H1 (cell line): ENCODE measurements at regions not wholly inside any gene's neighbourhood (a gene's known extent, or its start where the extent isn't known, plus 50 kb on each side); places are given as distances from the start of the nearest gene placed in this dataset.

ENCODE experiments used
- CTCF ChIA-PET: fragments of 300-600 bp; sonication (Branson Sonifier 250); formaldehyde crosslinking; loops from one replicate; lab custom pipeline; 2021; ENCODE audit not compliant: partially characterized antibody; lab: Charles Lee
- POLR2A ChIA-PET: fragments of 300-600 bp; sonication (Branson Sonifier 250); formaldehyde crosslinking; loops from one replicate; lab custom pipeline; 2021; ENCODE audit warnings: inconsistent platforms; ENCODE audit not compliant: partially characterized antibody; lab: Charles Lee
- DNase-seq, 2 experiments: peaks; one replicate each; pipeline versions ENCODE4 v3.0.0 to v3.0.0-alpha.2; 2010 to 2022; ENCODE audit warnings: low spot score in 2 of 2, low read depth in 1 of 2, mixed read lengths in 1 of 2
- FAIRE-seq: peaks from 2 replicates; lab custom pipeline; 2011; peaks lifted over from hg19 to GRCh38; lab: Jason Lieb, UNC
- H2AFZ ChIP-seq: 2 replicates; pipeline ENCODE4 v1.8.1; 2012; ENCODE audit warnings: low read length, inconsistent platforms
- H2AK5ac ChIP-seq: 2 replicates; pipeline ENCODE4 v1.6.1; 2013; ENCODE audit warnings: low read depth, low read length
- H2BK120ac ChIP-seq: replicated peaks from 2 replicates; pipeline ENCODE3; 2013; ENCODE audit warnings: low read depth, low read length, inconsistent platforms
- H2BK12ac ChIP-seq: 2 replicates; pipeline ENCODE4 v1.6.1; 2013; ENCODE audit warnings: low read depth, low read length
- H2BK15ac ChIP-seq: 2 replicates; pipeline ENCODE4 v1.6.1; 2013; ENCODE audit warnings: low read length
- H2BK20ac ChIP-seq: 2 replicates; pipeline ENCODE4 v1.6.1; 2013; ENCODE audit warnings: low read length
- H2BK5ac ChIP-seq: 2 replicates; pipeline ENCODE4 v1.6.1; 2013; ENCODE audit warnings: low read depth, low read length
- H3K14ac ChIP-seq: 2 replicates; pipeline ENCODE4 v1.6.1; 2013; ENCODE audit warnings: inconsistent platforms; ENCODE audit not compliant: insufficient read length
- H3K18ac ChIP-seq: 2 replicates; pipeline ENCODE4 v1.6.1; 2013; ENCODE audit warnings: low read length; ENCODE audit errors: extremely low read depth
- H3K23ac ChIP-seq: 2 replicates; pipeline ENCODE4 v1.6.1; 2013; ENCODE audit warnings: inconsistent platforms; ENCODE audit not compliant: insufficient read length
- H3K23me2 ChIP-seq: 2 replicates; pipeline ENCODE4 v1.6.1; 2013; ENCODE audit warnings: low read depth, low read length
- H3K27ac ChIP-seq: 2 replicates; pipeline ENCODE4 v1.6.1; 2011; ENCODE audit warnings: low read depth, low read length, inconsistent platforms
- H3K27me3 ChIP-seq, 4 experiments: replicated peaks in 1 of 4; 1 replicate in 1 of 4; 2 replicates in 3 of 4; pipeline versions ENCODE4 v1.6.1 to v1.8.1; 2011 to 2013; ENCODE audit warnings: low read length in 3 of 4, mild to moderate bottlenecking in 3 of 4, inconsistent platforms in 2 of 4, mixed read lengths in 2 of 4, moderate library complexity in 1 of 4; ENCODE audit not compliant: control insufficient read depth in 3 of 4, insufficient read depth in 3 of 4; ENCODE audit errors: extremely low read depth in 1 of 4
- H3K36me3 ChIP-seq, 4 experiments: 2 replicates each; pipeline versions ENCODE4 v1.6.1 to v1.8.1; 2011 to 2013; ENCODE audit warnings: mild to moderate bottlenecking in 4 of 4, low read length in 3 of 4, moderate library complexity in 2 of 4, control low read depth in 1 of 4, inconsistent platforms in 1 of 4; ENCODE audit not compliant: insufficient read depth in 4 of 4, control insufficient read depth in 2 of 4
- H3K4ac ChIP-seq: replicated peaks from 2 replicates; pipeline ENCODE3; 2013; ENCODE audit warnings: low read length, low read depth, mixed read lengths, inconsistent platforms; ENCODE audit not compliant: insufficient read length
- H3K4me1 ChIP-seq, 4 experiments: replicated peaks in 1 of 4; 1 replicate in 1 of 4; 2 replicates in 3 of 4; pipeline versions ENCODE4 v1.6.1 to v1.8.1; 2011 to 2013; ENCODE audit warnings: low read length in 3 of 4, inconsistent platforms in 2 of 4, mixed read lengths in 1 of 4; ENCODE audit not compliant: insufficient read depth in 4 of 4, control insufficient read depth in 3 of 4
- H3K4me2 ChIP-seq, 2 experiments: 2 replicates each; pipeline versions ENCODE4 v1.6.1 to v1.8.1; 2011 to 2013; ENCODE audit warnings: low read depth in 2 of 2, low read length in 2 of 2, control low read depth in 1 of 2, inconsistent platforms in 1 of 2, mild to moderate bottlenecking in 1 of 2; ENCODE audit not compliant: insufficient read depth in 1 of 2
- H3K4me3 ChIP-seq, 4 experiments: fragments of 200-600, 300-600 bp in 1 of 4; sonication (generic), shearing (Covaris generic), sonication (Bioruptor Twin) in 1 of 4; 2 replicates each; pipeline versions ENCODE4 v1.5.1 to v1.8.1; 2011 to 2016; ENCODE audit warnings: low read length in 4 of 4, low read depth in 3 of 4, control low read depth in 2 of 4, inconsistent platforms in 2 of 4, mild to moderate bottlenecking in 2 of 4, mixed read lengths in 1 of 4, moderate library complexity in 1 of 4; ENCODE audit not compliant: insufficient read depth in 2 of 4; ENCODE audit errors: extremely low read depth in 1 of 4
- H3K56ac ChIP-seq: replicated peaks from 2 replicates; pipeline ENCODE3; 2013; ENCODE audit warnings: low read depth, mild to moderate bottlenecking, mixed read lengths, low read length, inconsistent platforms; ENCODE audit not compliant: insufficient read length
- H3K79me1 ChIP-seq: 2 replicates; pipeline ENCODE4 v1.6.1; 2013; ENCODE audit warnings: low read depth, low read length, control low read depth
- H3K79me2 ChIP-seq, 2 experiments: 2 replicates each; pipeline versions ENCODE4 v1.6.1 to v1.8.1; 2012 to 2013; ENCODE audit warnings: low read length in 2 of 2, mild to moderate bottlenecking in 2 of 2, inconsistent platforms in 1 of 2; ENCODE audit not compliant: insufficient read depth in 2 of 2, control insufficient read depth in 1 of 2
- H3K9ac ChIP-seq, 4 experiments: replicated peaks in 1 of 4; 1 replicate in 1 of 4; 2 replicates in 3 of 4; pipeline versions ENCODE4 v1.6.1 to v1.8.1; 2011 to 2013; ENCODE audit warnings: low read depth in 3 of 4, low read length in 3 of 4, control low read depth in 2 of 4, mild to moderate bottlenecking in 2 of 4, moderate library complexity in 2 of 4, inconsistent platforms in 1 of 4; ENCODE audit errors: extremely low read depth in 1 of 4
- H3K9me3 ChIP-seq, 2 experiments: 2 replicates each; pipeline versions ENCODE4 v1.6.1 to v1.8.1; 2012 to 2013; ENCODE audit warnings: mild to moderate bottlenecking in 2 of 2, moderate library complexity in 2 of 2, control low read depth in 1 of 2, inconsistent platforms in 1 of 2, low read depth in 1 of 2, low read length in 1 of 2, mixed read lengths in 1 of 2; ENCODE audit not compliant: insufficient read depth in 2 of 2
- H4K20me1 ChIP-seq, 2 experiments: replicated peaks in 1 of 2; 2 replicates each; pipeline versions ENCODE3 to v1.8.1; 2011 to 2013; ENCODE audit warnings: inconsistent platforms in 2 of 2, low read length in 2 of 2, mild to moderate bottlenecking in 1 of 2; ENCODE audit not compliant: insufficient read depth in 2 of 2, control insufficient read depth in 1 of 2
- H4K5ac ChIP-seq: 2 replicates; pipeline ENCODE4 v1.6.1; 2013; ENCODE audit warnings: low read length, low read depth, mixed read lengths, inconsistent platforms; ENCODE audit not compliant: insufficient read length
- H4K8ac ChIP-seq: 2 replicates; pipeline ENCODE4 v1.8.0; 2013; ENCODE audit warnings: mild to moderate bottlenecking, moderate library complexity, low read length, inconsistent platforms; ENCODE audit not compliant: insufficient read depth; ENCODE audit errors: extremely low read depth
- H4K91ac ChIP-seq: replicated peaks from 2 replicates; pipeline ENCODE3; 2013; ENCODE audit warnings: low read length, mixed read lengths, inconsistent platforms; ENCODE audit not compliant: insufficient read length
- HDAC2 ChIP-seq, 2 experiments: fragments of 300-600 bp in 1 of 2; sonication (generic) in 1 of 2; IDR thresholded peaks; 2 replicates each; pipeline ENCODE4 v1.6.1; 2011 to 2012; ENCODE audit warnings: low read depth in 2 of 2, low read length in 2 of 2, mild to moderate bottlenecking in 2 of 2, moderate library complexity in 2 of 2, borderline replicate concordance in 1 of 2, inconsistent platforms in 1 of 2
- WGBS, 2 experiments: shearing (Covaris generic) in 1 of 2; methylation state at CpG; one replicate each; pipeline versions ENCODE4 v1.1.6 to v1.1.7; 2013 to 2015; ENCODE audit warnings: low lambda C conversion rate in 2 of 2, mixed read lengths in 2 of 2, inconsistent platforms in 1 of 2, low coverage in 1 of 2, missing lambda C conversion rate in 1 of 2; ENCODE audit not compliant: insufficient replicate concordance in 2 of 2, insufficient coverage in 1 of 2, insufficient read length in 1 of 2; ENCODE audit errors: extremely low coverage in 1 of 2, missing lambda C conversion rate in 1 of 2; 5-methylcytosine and 5-hydroxymethylcytosine counted together

- H4K5ac ChIP-seq = no peak overlapping the region
- H3K23ac ChIP-seq = no peak overlapping the region
- H3K27ac ChIP-seq = no peak overlapping the region
- H3K9ac ChIP-seq = no peak overlapping the region
- H3K79me2 ChIP-seq = no peaks in the 10 kb centered on the region
- H4K8ac ChIP-seq = no peak overlapping the region
- FAIRE-seq (no peak), DNase-seq (no peak)
- H3K18ac ChIP-seq = no peak overlapping the region
- no peak overlapping the region for H2BK120ac ChIP-seq
- no peak overlapping the region for H3K4me2 ChIP-seq
- no peak overlapping the region for H3K4me3 ChIP-seq
- WGBS, 2 experiments = 89% methylated on average over 4 of the region's 4 CpGs; no CpG with 5 or more reads in 1 of the 2 experiments
- peaks cover 4% of the 10 kb centered on the region; the same call in 1 of the 2 replicates for H3K23me2 ChIP-seq
- no peak overlapping the region for H3K56ac ChIP-seq
- POLR2A ChIA-PET = no interaction called here
- no peaks in the 10 kb centered on the region; a peak in 1 of 7 replicates for H3K4me1 ChIP-seq
- H2BK20ac ChIP-seq = no peak overlapping the region
- no peak overlapping the region for H2BK12ac ChIP-seq
- no peak for TF ChIP-seq HDAC2 (IDR thresholded peaks at IDR 0.05; ENCODE audit: borderline replicate concordance in 1 of 2, low read depth in 2 of 2, low read length in 2 of 2)
- no peak overlapping the region for H2AFZ ChIP-seq
- no peaks in the 10 kb centered on the region for H3K79me1 ChIP-seq
- H2BK15ac ChIP-seq = no peak overlapping the region
- no peaks in the 10 kb centered on the region for H3K36me3 ChIP-seq
- CTCF ChIA-PET = no interaction called here
- H3K4ac ChIP-seq = no peak overlapping the region
- no peak overlapping the region for H2AK5ac ChIP-seq
- H3K27me3 ChIP-seq = no peaks in the 10 kb centered on the region; a peak in 2 of 7 replicates
- no peak overlapping the region for H3K14ac ChIP-seq
- no peaks in the 10 kb centered on the region for H4K20me1 ChIP-seq
- 0 out of 4 replicates have a peak, but pooled peaks cover 0 to 2% of the 10 kb centered on the region in 2 experiments for H3K9me3 ChIP-seq
- no peak overlapping the region for H4K91ac ChIP-seq
- no peak overlapping the region for H2BK5ac ChIP-seq
Measured at GRCh38 chr16:86660623-86661022, 82.3 kb downstream of the FOXL1 start.
